GM10266 (cell line): ENCODE measurements at regions not wholly inside any gene's neighbourhood (a gene's known extent, or its start where the extent isn't known, plus 50 kb on each side); places are given as distances from the start of the nearest gene placed in this dataset.

Experiments used
- DNase-seq: peaks from one replicate; pipeline ENCODE4 v3.0.0; 2012; ENCODE audit errors: extremely low spot score
- TF ChIP-seq, protein P1 (sequence below): IDR thresholded peaks from 2 replicates; pipeline ENCODE4 v1.5.1; 2012; ENCODE audit warnings: mild to moderate bottlenecking, low read depth; ENCODE audit not compliant: control insufficient read depth, insufficient read depth; ENCODE audit errors: missing control alignments

DNA sequence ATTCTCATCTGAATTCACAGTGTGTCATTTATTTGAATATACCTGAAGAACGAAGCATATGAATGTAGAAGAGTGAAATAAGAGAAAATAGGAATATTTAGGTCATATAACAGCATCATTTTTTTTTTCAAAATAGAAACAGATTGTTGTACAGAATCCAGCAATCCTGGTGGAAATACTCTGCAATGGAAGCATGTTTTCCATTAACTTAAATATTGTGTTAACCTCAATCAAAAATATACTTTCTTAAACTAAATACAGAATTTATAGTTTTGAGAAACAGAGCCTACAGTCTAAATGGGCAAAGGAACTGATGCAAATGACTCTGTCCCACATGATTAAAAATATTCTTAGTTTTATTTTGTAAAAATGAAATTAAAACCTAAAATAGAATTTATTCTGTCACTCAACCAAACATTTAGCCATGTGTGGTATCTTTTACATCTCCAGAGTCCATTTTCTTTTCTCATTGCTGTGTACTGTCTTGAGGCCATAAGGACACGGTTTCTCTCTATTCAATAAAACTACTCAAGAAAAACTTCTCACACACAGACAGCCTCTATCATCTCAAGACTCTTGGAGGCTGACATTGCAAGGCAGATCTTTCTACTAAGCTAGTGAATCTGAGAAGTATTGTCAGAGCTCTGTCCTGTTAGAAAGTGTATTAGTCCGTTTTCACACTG is 322.6 kb downstream of the LTN1 start:
- no peak for DNase-seq
- TF ChIP-seq, protein P1, sequence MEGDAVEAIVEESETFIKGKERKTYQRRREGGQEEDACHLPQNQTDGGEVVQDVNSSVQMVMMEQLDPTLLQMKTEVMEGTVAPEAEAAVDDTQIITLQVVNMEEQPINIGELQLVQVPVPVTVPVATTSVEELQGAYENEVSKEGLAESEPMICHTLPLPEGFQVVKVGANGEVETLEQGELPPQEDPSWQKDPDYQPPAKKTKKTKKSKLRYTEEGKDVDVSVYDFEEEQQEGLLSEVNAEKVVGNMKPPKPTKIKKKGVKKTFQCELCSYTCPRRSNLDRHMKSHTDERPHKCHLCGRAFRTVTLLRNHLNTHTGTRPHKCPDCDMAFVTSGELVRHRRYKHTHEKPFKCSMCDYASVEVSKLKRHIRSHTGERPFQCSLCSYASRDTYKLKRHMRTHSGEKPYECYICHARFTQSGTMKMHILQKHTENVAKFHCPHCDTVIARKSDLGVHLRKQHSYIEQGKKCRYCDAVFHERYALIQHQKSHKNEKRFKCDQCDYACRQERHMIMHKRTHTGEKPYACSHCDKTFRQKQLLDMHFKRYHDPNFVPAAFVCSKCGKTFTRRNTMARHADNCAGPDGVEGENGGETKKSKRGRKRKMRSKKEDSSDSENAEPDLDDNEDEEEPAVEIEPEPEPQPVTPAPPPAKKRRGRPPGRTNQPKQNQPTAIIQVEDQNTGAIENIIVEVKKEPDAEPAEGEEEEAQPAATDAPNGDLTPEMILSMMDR = no peak

DNA sequence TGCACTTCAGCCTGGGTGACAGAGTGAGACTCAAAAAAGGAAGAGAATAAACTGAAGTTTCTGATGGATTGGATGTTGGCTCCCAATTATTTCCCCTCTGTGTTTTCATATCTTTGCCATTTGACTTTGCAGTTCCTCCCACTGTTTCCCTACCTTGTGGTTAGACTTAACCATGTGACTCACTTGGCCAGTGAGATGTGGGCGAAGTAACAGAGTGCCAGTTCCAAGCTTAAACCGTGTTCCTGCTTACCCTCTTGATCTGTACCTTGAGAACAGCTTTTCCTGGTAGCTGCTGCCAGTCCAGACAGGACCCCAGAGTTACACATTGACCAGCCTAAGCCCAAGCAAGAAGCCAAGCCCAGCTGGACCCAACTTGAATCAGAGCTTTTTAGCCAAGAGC is 323.4 kb downstream of the LTN1 start:
- TF ChIP-seq, protein P1 = no peak
- no peak for DNase-seq

DNA sequence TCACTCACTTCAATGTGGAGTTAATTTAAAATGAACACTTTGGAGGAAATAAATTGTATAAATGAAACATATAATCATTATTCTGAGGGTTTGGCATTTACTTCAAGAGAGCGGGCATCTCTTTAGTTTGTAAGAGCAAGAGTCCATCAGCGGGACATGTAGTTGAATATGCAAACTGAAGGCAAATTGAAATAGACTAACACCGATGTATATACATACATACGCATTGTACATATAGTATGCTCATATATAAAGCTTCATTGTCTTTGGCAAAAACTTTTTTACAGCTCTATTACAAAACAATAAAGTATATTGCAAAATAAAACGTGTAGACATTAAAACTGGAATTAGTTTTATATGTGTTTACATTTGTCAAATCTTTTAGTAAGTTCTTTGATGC is 328.9 kb downstream of the LTN1 start:
- no peak for DNase-seq
- TF ChIP-seq, protein P1 = no peak

DNA sequence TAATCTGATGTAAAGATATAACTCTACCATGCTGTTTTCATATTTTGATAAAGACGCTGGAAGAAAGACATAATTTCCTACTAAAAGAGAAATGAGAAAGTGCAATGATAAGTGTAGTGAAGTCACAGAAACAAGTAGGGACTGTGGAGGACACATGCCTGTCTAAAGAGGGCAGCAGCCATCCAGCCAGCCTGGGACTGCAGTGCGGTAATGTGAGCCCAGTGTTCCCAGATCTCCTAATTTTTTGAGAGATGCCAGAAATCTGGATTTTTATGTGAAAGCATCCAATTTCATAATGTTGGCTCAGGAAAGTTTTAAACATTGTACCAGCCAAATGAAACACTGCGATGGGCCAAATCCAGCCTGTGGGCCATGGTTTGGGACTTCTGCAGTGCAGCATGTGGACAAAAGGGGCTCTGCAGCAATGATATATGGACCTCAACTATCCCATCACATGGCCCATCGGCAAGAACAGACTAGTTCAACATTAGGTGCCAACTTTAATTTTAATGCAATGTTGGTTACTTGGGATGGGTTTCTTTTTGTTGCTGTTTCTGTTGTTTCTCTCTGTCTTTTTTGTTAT is 329.5 kb downstream of the LTN1 start:
- TF ChIP-seq, protein P1 = no peak
- DNase-seq = no peak

DNA sequence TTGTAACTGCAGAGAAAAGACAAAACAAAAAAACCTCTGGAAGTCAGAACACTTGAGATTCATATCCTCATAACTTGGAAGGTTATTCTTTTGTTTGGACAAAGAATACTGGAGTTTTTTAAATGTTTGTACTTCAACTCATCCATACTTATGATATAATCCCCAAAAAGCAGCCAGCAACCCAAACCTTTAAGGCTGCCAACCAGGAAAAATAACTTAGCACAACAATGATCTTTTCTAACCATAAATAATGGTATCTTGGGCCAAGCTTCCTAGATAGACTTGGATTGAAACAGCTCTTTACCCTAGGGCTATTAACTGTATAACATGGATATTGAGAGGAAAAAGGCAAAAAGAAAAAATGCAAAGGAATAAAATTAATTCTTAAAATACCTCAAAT is 335.1 kb downstream of the LTN1 start:
- TF ChIP-seq, protein P1 = no peak
- DNase-seq = no peak

DNA sequence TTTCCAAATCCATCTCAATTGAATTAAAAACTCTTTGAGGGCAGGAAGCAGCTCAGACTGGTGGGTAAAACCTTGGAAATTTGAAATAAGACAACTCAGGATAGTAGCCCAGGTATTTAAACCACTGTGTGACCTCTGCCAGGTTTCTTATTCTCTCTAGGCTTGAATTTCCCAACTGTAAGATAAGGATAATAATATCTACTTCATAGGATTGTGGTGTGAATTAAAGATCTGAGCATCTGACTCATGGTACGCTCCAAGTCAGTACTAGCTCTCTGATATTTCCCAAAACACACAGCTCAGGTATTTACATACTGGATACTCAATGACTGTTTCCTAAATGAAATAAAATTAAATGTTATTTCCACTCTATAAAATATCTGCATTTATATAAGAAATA is 337.2 kb downstream of the LTN1 start:
- DNase-seq = no peak
- TF ChIP-seq, protein P1 = no peak

DNA sequence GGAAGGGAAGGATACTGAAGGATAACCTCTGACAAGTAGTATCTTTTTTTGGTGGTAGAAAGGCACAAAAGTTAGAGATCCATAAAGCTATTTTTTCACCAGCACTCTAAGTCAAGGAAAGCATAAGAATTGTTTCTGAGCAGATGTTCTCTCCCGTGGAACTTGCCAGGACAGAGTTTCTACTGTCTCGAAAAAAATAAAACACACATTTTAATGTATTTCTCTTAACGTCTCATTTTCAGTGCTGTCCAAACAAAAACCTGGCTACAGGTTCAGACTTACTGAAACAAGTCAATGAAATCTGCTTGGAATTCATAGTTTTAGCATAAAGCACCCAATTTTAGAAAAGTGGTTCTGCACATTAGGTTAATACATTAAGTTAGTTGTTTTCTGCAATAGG is 338.3 kb downstream of the LTN1 start:
- TF ChIP-seq, protein P1 = no peak
- DNase-seq = no peak
